Mesodermal cell (in vitro differentiated cells): ENCODE measurements at regions not wholly inside any gene's neighbourhood (a gene's known extent, or its start where the extent isn't known, plus 50 kb on each side); places are given as distances from the start of the nearest gene placed in this dataset.

Experiments
- H3K27ac ChIP-seq: 2 replicates; pipeline ENCODE4 v1.7.0; 2013; ENCODE audit warnings: mild to moderate bottlenecking, low read depth, low read length, moderate library complexity; ENCODE audit not compliant: severe bottlenecking
- H3K36me3 ChIP-seq: 2 replicates; pipeline ENCODE4 v1.7.1; 2013; ENCODE audit warnings: mild to moderate bottlenecking, low read length, moderate library complexity; ENCODE audit not compliant: control insufficient read depth, insufficient read depth
- H3K4me1 ChIP-seq: one replicate; pipeline ENCODE4 v1.7.1; 2013; ENCODE audit warnings: mild to moderate bottlenecking, low read length; ENCODE audit not compliant: insufficient read depth, control insufficient read depth, poor library complexity, severe bottlenecking
- H3K4me3 ChIP-seq: 2 replicates; pipeline ENCODE4 v1.7.0; 2013; ENCODE audit warnings: low read length, control low read depth, mild to moderate bottlenecking; ENCODE audit not compliant: insufficient read depth, poor library complexity, severe bottlenecking; ENCODE audit errors: extremely low read depth
- H3K9me3 ChIP-seq: 2 replicates; pipeline ENCODE4 v1.7.1; 2013; ENCODE audit warnings: mild to moderate bottlenecking, low read length, moderate library complexity; ENCODE audit not compliant: control insufficient read depth
- WGBS, 2 experiments: methylation state at CpG; one replicate each; pipeline ENCODE4 v1.1.5; 2013; ENCODE audit warnings: missing lambda C conversion rate in 2 of 2; ENCODE audit not compliant: insufficient coverage in 2 of 2; 5-methylcytosine and 5-hydroxymethylcytosine counted together

GRCh38 chr3:164478323-164478722 lies 600.0 kb downstream of the SI start:
- Histone ChIP-seq H3K27ac (no peak overlapping the region), H3K4me3 (no peak overlapping the region), H3K9me3 (no peaks in the 10 kb centered on the region), H3K36me3 (no peaks in the 10 kb centered on the region), H3K4me1 (no peaks in the 10 kb centered on the region)
- WGBS, 2 experiments, result 94 to 96% methylated on average over 5 of the region's 5 CpGs

- Histone ChIP-seq H3K36me3 (no peaks in the 10 kb centered on the region), H3K4me1 (no peaks in the 10 kb centered on the region), H3K4me3 (no peak overlapping the region), H3K27ac (no peak overlapping the region), H3K9me3 (no peaks in the 10 kb centered on the region)
- no CpG with 5 or more reads among the region's 1 CpG for WGBS, 2 experiments
Measured at GRCh38 chr3:164477403-164477802, 600.9 kb downstream of the SI start.

- Histone ChIP-seq H3K4me3 (no peak overlapping the region), H3K9me3 (no peaks in the 10 kb centered on the region), H3K4me1 (no peaks in the 10 kb centered on the region), H3K27ac (no peak overlapping the region), H3K36me3 (no peaks in the 10 kb centered on the region)
- 80 to 100% methylated on average over 1 of the region's 3 CpGs for WGBS, 2 experiments
Measured at GRCh38 chr3:164476631-164477030, 601.7 kb downstream of the SI start.

GRCh38 chr3:164470471-164470870 lies 607.8 kb downstream of the SI start:
- H3K36me3 ChIP-seq, result no peaks in the 10 kb centered on the region
- no peak overlapping the region for H3K27ac ChIP-seq
- H3K9me3 ChIP-seq, result peaks cover 7% of the 10 kb centered on the region
- WGBS, 2 experiments, result 88 to 100% methylated on average over 1 of the region's 3 CpGs
- no peak overlapping the region for H3K4me3 ChIP-seq
- H3K4me1 ChIP-seq, result no peaks in the 10 kb centered on the region

GRCh38 chr3:164468055-164468454 lies 610.2 kb downstream of the SI start:
- no peaks in the 10 kb centered on the region for H3K36me3 ChIP-seq
- H3K4me3 ChIP-seq, result no peak overlapping the region
- H3K9me3 ChIP-seq, result peaks cover 7% of the 10 kb centered on the region
- WGBS, 2 experiments, result 92 to 94% methylated on average over 4 to 5 of the region's 6 CpGs
- H3K27ac ChIP-seq, result no peak overlapping the region
- H3K4me1 ChIP-seq, result no peaks in the 10 kb centered on the region

- Histone ChIP-seq H3K9me3 (peaks cover 7% of the 10 kb centered on the region), H3K4me3 (no peak overlapping the region)
- WGBS, 2 experiments, result 80% methylated on average over 1 of the region's 1 CpG; no CpG with 5 or more reads in 1 of the 2 experiments
Measured at GRCh38 chr3:164467007-164467406, 611.3 kb downstream of the SI start.

GRCh38 chr3:164465172-164465571 lies 613.1 kb downstream of the SI start:
- Histone ChIP-seq H3K36me3 (no peaks in the 10 kb centered on the region), H3K9me3 (peaks cover 7% of the 10 kb centered on the region), H3K27ac (no peak overlapping the region), H3K4me1 (no peaks in the 10 kb centered on the region), H3K4me3 (no peak overlapping the region)
- 94 to 100% methylated on average over 2 of the region's 2 CpGs for WGBS, 2 experiments

More at GRCh38 chr3:164467007-164467406, 611.3 kb downstream of the SI start:
- Histone ChIP-seq H3K4me1 (no peaks in the 10 kb centered on the region), H3K27ac (no peak overlapping the region), H3K36me3 (no peaks in the 10 kb centered on the region)

GRCh38 chr3:164460851-164461250 lies 617.4 kb downstream of the SI start:
- 89 to 100% methylated on average over 1 of the region's 3 CpGs for WGBS, 2 experiments
- Histone ChIP-seq H3K4me1 (no peaks in the 10 kb centered on the region), H3K9me3 (no peaks in the 10 kb centered on the region)

GRCh38 chr3:164459521-164460151 lies 618.7 kb downstream of the SI start:
- WGBS, 2 experiments, result 86 to 100% methylated on average over 2 of the region's 4 CpGs
- Histone ChIP-seq H3K9me3 (no peaks in the 10 kb centered on the region), H3K27ac (no peak overlapping the region), H3K4me1 (no peaks in the 10 kb centered on the region), H3K4me3 (no peak overlapping the region), H3K36me3 (no peaks in the 10 kb centered on the region)

More at GRCh38 chr3:164460851-164461250, 617.4 kb downstream of the SI start:
- H3K27ac ChIP-seq, result no peak overlapping the region
- no peaks in the 10 kb centered on the region for H3K36me3 ChIP-seq
- no peak overlapping the region for H3K4me3 ChIP-seq

- Histone ChIP-seq H3K27ac (no peak overlapping the region), H3K4me3 (no peak overlapping the region), H3K4me1 (no peaks in the 10 kb centered on the region), H3K36me3 (no peaks in the 10 kb centered on the region), H3K9me3 (no peaks in the 10 kb centered on the region)
- 95 to 100% methylated on average over 3 of the region's 4 CpGs for WGBS, 2 experiments
Measured at GRCh38 chr3:164458986-164459385, 619.3 kb downstream of the SI start.

GRCh38 chr3:164453714-164454113 lies 624.6 kb downstream of the SI start:
- WGBS, 2 experiments, result 91% methylated on average over 1 of the region's 1 CpG; no CpG with 5 or more reads in 1 of the 2 experiments
- no peak overlapping the region for H3K27ac ChIP-seq
- H3K4me1 ChIP-seq, result no peaks in the 10 kb centered on the region
- no peaks in the 10 kb centered on the region for H3K9me3 ChIP-seq
- H3K36me3 ChIP-seq, result no peaks in the 10 kb centered on the region
- no peak overlapping the region for H3K4me3 ChIP-seq
